B cell (primary cell): ENCODE measurements at regions not wholly inside any gene's neighbourhood (a gene's known extent, or its start where the extent isn't known, plus 50 kb on each side); places are given as distances from the start of the nearest gene placed in this dataset.

Source experiments
- ATAC-seq: fragments of 200-7000 bp; cut with Tn5 transposase; one replicate; pipeline ENCODE4 v1.10.0; 2021; ENCODE audit warnings: low read depth, mild to moderate bottlenecking, moderate number of reproducible peaks, moderate library complexity
- CTCF ChIA-PET: fragments of 350-600 bp; sonication (Branson Sonifier 250); formaldehyde crosslinking; loops from one replicate; lab custom pipeline; 2021; ENCODE audit warnings: antibody characterized with exemption, inconsistent platforms; lab: Charles Lee
- POLR2A ChIA-PET: fragments of 350-600 bp; sonication (Branson Sonifier 250); formaldehyde crosslinking; loops from one replicate; lab custom pipeline; 2021; ENCODE audit warnings: antibody characterized with exemption; lab: Charles Lee
- DNase-seq: peaks from one replicate; pipeline ENCODE4 v3.0.0; 2013
- H2AFZ ChIP-seq: 2 replicates; pipeline ENCODE4 v1.6.1; 2012; ENCODE audit warnings: mild to moderate bottlenecking, low read depth, low read length; ENCODE audit not compliant: insufficient read depth, poor library complexity, severe bottlenecking
- H3K27ac ChIP-seq, 2 donors: 1 replicate in 1 of 2; 2 replicates in 1 of 2; pipeline ENCODE4 v1.5.1; 2012 to 2013; ENCODE audit warnings: low read length in 2 of 2, mild to moderate bottlenecking in 2 of 2, moderate library complexity in 1 of 2
- H3K27me3 ChIP-seq, 4 experiments: fragments of 200-600 bp in 1 of 4; sonication (generic) in 1 of 4; replicated peaks in 1 of 4; 1 replicate in 2 of 4; 2 replicates in 2 of 4; pipeline versions ENCODE4 v1.6.1 to v1.7.0; 2013 to 2016; ENCODE audit warnings: low read length in 3 of 4, mild to moderate bottlenecking in 2 of 4, mixed read lengths in 1 of 4, moderate library complexity in 1 of 4; ENCODE audit not compliant: insufficient read depth in 4 of 4, control insufficient read depth in 3 of 4; ENCODE audit errors: control extremely low read depth in 1 of 4
- H3K36me3 ChIP-seq, 2 experiments: replicated peaks in 1 of 2; 1 replicate in 1 of 2; 2 replicates in 1 of 2; pipeline versions ENCODE4 v1.6.1 to v1.7.1; 2013; ENCODE audit warnings: low read length in 1 of 2; ENCODE audit not compliant: insufficient read depth in 2 of 2, control insufficient read depth in 1 of 2; ENCODE audit errors: control extremely low read depth in 1 of 2, extremely low read depth in 1 of 2
- H3K4me1 ChIP-seq, 2 donors: fragments of 200-600 bp in 1 of 2; sonication (generic) in 1 of 2; 1 replicate in 1 of 2; 2 replicates in 1 of 2; pipeline versions ENCODE4 v1.5.1 to v1.6.1; 2013 to 2017; ENCODE audit warnings: low read length in 2 of 2; ENCODE audit not compliant: control insufficient read depth in 2 of 2, insufficient read depth in 2 of 2
- H3K4me2 ChIP-seq: replicated peaks from 2 replicates; pipeline ENCODE3; 2012; ENCODE audit warnings: mild to moderate bottlenecking, low read depth, low read length; ENCODE audit not compliant: poor library complexity, severe bottlenecking
- H3K4me3 ChIP-seq, 5 experiments: fragments of 200-600 bp in 1 of 5; sonication (generic) in 1 of 5; 1 replicate in 3 of 5; 2 replicates in 2 of 5; pipeline versions ENCODE4 v1.5.1 to v1.7.0; 2011 to 2016; ENCODE audit warnings: low read length in 4 of 5, mild to moderate bottlenecking in 4 of 5, low read depth in 2 of 5, control low read depth in 1 of 5, moderate library complexity in 1 of 5; ENCODE audit not compliant: insufficient read depth in 1 of 5; ENCODE audit errors: control extremely low read depth in 1 of 5, extremely low read depth in 1 of 5
- H3K79me2 ChIP-seq: fragments of 200-600 bp; sonication (generic); one replicate; pipeline ENCODE4 v1.6.0; 2016; ENCODE audit warnings: low read length; ENCODE audit not compliant: control insufficient read depth, insufficient read depth
- H3K9ac ChIP-seq: fragments of 200-600 bp; sonication (generic); 2 replicates; pipeline ENCODE4 v1.6.1; 2017; ENCODE audit warnings: mild to moderate bottlenecking, low read length, moderate library complexity
- H3K9me3 ChIP-seq, 3 donors: one replicate each; pipeline versions ENCODE4 v1.6.1 to v1.7.1; 2013; ENCODE audit warnings: low read length in 2 of 3; ENCODE audit not compliant: control insufficient read depth in 2 of 3, insufficient read depth in 1 of 3; ENCODE audit errors: control extremely low read depth in 1 of 3
- H4K20me1 ChIP-seq: 2 replicates; pipeline ENCODE4 v1.6.0; 2012; ENCODE audit warnings: mild to moderate bottlenecking, low read length; ENCODE audit not compliant: insufficient read depth, control insufficient read depth, poor library complexity, severe bottlenecking
- H3K27ac Mint-ChIP-seq: one replicate; pipeline ENCODE4 v1.8.0; 2021; ENCODE audit warnings: mixed read lengths
- H3K27me3 Mint-ChIP-seq: one replicate; pipeline ENCODE4 v1.8.0; 2021; ENCODE audit warnings: mixed read lengths
- H3K4me1 Mint-ChIP-seq: one replicate; pipeline ENCODE4 v1.8.0; 2021; ENCODE audit warnings: mixed read lengths
- H3K4me3 Mint-ChIP-seq: one replicate; pipeline ENCODE4 v1.8.0; 2021; ENCODE audit warnings: mixed read lengths
- H3K9me3 Mint-ChIP-seq: one replicate; pipeline ENCODE4 v1.8.0; 2022; ENCODE audit warnings: mixed read lengths; ENCODE audit not compliant: insufficient read depth
- CTCF ChIP-seq: fragments of 200-600 bp; IDR thresholded peaks from one replicate; pipeline ENCODE4 v1.8.0; 2022; ENCODE audit warnings: antibody characterized with exemption, mild to moderate bottlenecking
- EZH2 ChIP-seq: IDR thresholded peaks from 2 replicates; pipeline ENCODE4 v1.6.1; 2012; ENCODE audit warnings: borderline replicate concordance, low read depth, mild to moderate bottlenecking, moderate library complexity, low read length; ENCODE audit not compliant: insufficient read depth, poor library complexity, severe bottlenecking
- WGBS: methylation state at CpG from one replicate; pipeline ENCODE4 v1.1.5; 2013; ENCODE audit warnings: missing lambda C conversion rate; ENCODE audit not compliant: insufficient coverage; 5-methylcytosine and 5-hydroxymethylcytosine counted together
- intact Hi-C: fragments of 100-400 bp; cut with micrococcal nuclease; formaldehyde crosslinking; loops from one replicate; pipeline ENCODE4 v1.10.0; 2022

GRCh38 chr9:1653282-1653681 is 361.9 kb upstream of the SMARCA2 start:
- H2AFZ ChIP-seq = no peak overlapping the region
- H4K20me1 ChIP-seq = no peaks in the 10 kb centered on the region
- no peaks in the 10 kb centered on the region for H3K9me3 ChIP-seq
- H3K36me3 ChIP-seq = no peaks in the 10 kb centered on the region
- Mint-ChIP-seq H3K4me3 (no peak overlapping the region), H3K9me3 (no peaks in the 10 kb centered on the region), H3K4me1 (no peaks in the 10 kb centered on the region), H3K27me3 (peaks cover 10% of the 10 kb centered on the region), H3K27ac (no peak overlapping the region)
- TF ChIP-seq CTCF (no peak), EZH2 (no peak)
- H3K27me3 ChIP-seq = no peaks in the 10 kb centered on the region
- no peak overlapping the region for H3K27ac ChIP-seq
- no CpG with 5 or more reads among the region's 4 CpGs for WGBS
- ATAC-seq (no peak), DNase-seq (no peak)
- H3K4me2 ChIP-seq = no peak overlapping the region
- intact Hi-C loops = no loop called here
- ChIA-PET POLR2A (no interaction called here), CTCF (no interaction called here)
- H3K79me2 ChIP-seq = no peaks in the 10 kb centered on the region
- no peak overlapping the region for H3K4me3 ChIP-seq
- H3K4me1 ChIP-seq = no peaks in the 10 kb centered on the region
- no peak overlapping the region for H3K9ac ChIP-seq

- Histone ChIP-seq H3K4me3 (no peak overlapping the region), H4K20me1 (no peaks in the 10 kb centered on the region), H3K79me2 (no peaks in the 10 kb centered on the region), H3K9ac (no peak overlapping the region), H3K4me1 (no peaks in the 10 kb centered on the region), H3K27ac (no peak overlapping the region), H2AFZ (no peak overlapping the region), H3K36me3 (no peaks in the 10 kb centered on the region), H3K9me3 (no peaks in the 10 kb centered on the region), H3K4me2 (no peak overlapping the region), H3K27me3 (peaks cover 0 to 2% (median 0%) of the 10 kb centered on the region in 4 experiments)
- H3K4me1 Mint-ChIP-seq = no peaks in the 10 kb centered on the region
- ChIA-PET CTCF (no interaction called here), POLR2A (no interaction called here)
- H3K9me3 Mint-ChIP-seq = no peaks in the 10 kb centered on the region
- no peak for TF ChIP-seq CTCF
- no peak for TF ChIP-seq EZH2
- no peak overlapping the region for H3K4me3 Mint-ChIP-seq
- H3K27ac Mint-ChIP-seq = no peak overlapping the region
- DNase-seq = no peak
- peaks cover 23% of the 10 kb centered on the region for H3K27me3 Mint-ChIP-seq
- WGBS = 100% methylated on average over 1 of the region's 4 CpGs
- no peak for ATAC-seq
- intact Hi-C loops = no loop called here
Observed at GRCh38 chr9:1658661-1659362, 356.3 kb upstream of the SMARCA2 start.
